Keratinocyte (primary cell): ENCODE measurements at regions not wholly inside any gene's neighbourhood (a gene's known extent, or its start where the extent isn't known, plus 50 kb on each side); places are given as distances from the start of the nearest gene placed in this dataset.

ENCODE experiments used
- EZH2 ChIP-seq: IDR thresholded peaks from one replicate; pipeline ENCODE4 v1.6.1; 2012; ENCODE audit warnings: inconsistent platforms, mild to moderate bottlenecking, low read length, moderate library complexity
- TF ChIP-seq, protein P1 (sequence below), 3 experiments: IDR thresholded peaks in 1 of 3; conservative IDR thresholded peaks in 1 of 3; optimal IDR thresholded peaks in 1 of 3; 2 replicates in 2 of 3; 3 replicates in 1 of 3; pipeline versions ENCODE3 to v1.5.1; 2011; ENCODE audit warnings: low read length in 3 of 3, mild to moderate bottlenecking in 3 of 3, moderate library complexity in 2 of 3, control low read depth in 1 of 3, inconsistent platforms in 1 of 3; ENCODE audit not compliant: insufficient read depth in 2 of 3; ENCODE audit errors: extremely low read depth in 1 of 3

DNA sequence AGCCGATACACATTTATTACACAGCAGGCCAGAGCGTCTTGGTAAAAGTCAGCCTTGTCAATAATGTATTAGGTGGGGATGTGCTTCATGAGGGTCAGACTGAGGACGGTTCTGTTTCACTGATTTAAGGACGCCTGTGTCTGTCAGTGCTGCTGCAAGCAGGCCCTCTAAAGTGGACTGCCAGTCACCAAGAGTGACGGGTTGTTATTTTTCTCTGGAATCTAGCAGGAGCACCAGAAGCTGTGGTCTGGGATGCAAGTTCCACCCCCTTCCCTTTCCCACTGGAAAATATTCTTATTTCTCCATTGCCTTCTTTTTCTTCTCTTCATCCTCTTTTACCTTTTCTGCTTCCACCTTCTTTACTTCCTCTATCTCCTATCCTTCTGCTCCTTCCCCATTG is 191.2 kb upstream of the NCAM1 start:
- TF ChIP-seq, protein P1, sequence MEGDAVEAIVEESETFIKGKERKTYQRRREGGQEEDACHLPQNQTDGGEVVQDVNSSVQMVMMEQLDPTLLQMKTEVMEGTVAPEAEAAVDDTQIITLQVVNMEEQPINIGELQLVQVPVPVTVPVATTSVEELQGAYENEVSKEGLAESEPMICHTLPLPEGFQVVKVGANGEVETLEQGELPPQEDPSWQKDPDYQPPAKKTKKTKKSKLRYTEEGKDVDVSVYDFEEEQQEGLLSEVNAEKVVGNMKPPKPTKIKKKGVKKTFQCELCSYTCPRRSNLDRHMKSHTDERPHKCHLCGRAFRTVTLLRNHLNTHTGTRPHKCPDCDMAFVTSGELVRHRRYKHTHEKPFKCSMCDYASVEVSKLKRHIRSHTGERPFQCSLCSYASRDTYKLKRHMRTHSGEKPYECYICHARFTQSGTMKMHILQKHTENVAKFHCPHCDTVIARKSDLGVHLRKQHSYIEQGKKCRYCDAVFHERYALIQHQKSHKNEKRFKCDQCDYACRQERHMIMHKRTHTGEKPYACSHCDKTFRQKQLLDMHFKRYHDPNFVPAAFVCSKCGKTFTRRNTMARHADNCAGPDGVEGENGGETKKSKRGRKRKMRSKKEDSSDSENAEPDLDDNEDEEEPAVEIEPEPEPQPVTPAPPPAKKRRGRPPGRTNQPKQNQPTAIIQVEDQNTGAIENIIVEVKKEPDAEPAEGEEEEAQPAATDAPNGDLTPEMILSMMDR (optimal IDR thresholded peaks at IDR 0.05 in 1 of 3, IDR thresholded peaks at IDR 0.05 in 1 of 3, conservative IDR thresholded peaks at IDR 0.05 in 1 of 3; ENCODE audit: extremely low read depth in 1 of 3, insufficient read depth in 2 of 3, low read length in 3 of 3), result no peak
- TF ChIP-seq EZH2, result no peak
